GM12878 (cell line): ENCODE measurements at regions not wholly inside any gene's neighbourhood (a gene's known extent, or its start where the extent isn't known, plus 50 kb on each side); places are given as distances from the start of the nearest gene placed in this dataset.

Experiments
- ATAC-seq: fragments of 200-7000 bp; cut with Tn5 transposase; 3 replicates; pipeline ENCODE4 v1.9.1; 2020; ENCODE audit warnings: mild to moderate bottlenecking, moderate library complexity
- BruUV-seq: library from RNA; stranded (reverse); fragments of 400-500 nt; replicated peaks from 2 replicates; lab custom pipeline; 2021; lab: Mats Ljungman, UMichigan
- CTCF ChIA-PET: fragments of 300-600 bp; sonication (Branson Sonifier 250); formaldehyde crosslinking; extraction: SDS; loops from one replicate; lab custom pipeline; 2021; ENCODE audit warnings: inconsistent platforms; lab: Yijun Ruan, JAX
- POLR2A ChIA-PET: fragments of 350-600 bp; formaldehyde crosslinking; extraction: SDS; loops from one replicate; lab custom pipeline; 2021; ENCODE audit warnings: inconsistent platforms; lab: Charles Lee
- RAD21 ChIA-PET: fragments of 300-600 bp; sonication (Branson Sonifier 250); formaldehyde crosslinking; loops from one replicate; lab custom pipeline; 2023; ENCODE audit warnings: antibody characterized with exemption; ENCODE audit not compliant: unreplicated experiment; lab: Charles Lee
- SMC1A ChIA-PET: fragments of 300-600 bp; sonication (Branson Sonifier 250); formaldehyde crosslinking; loops from one replicate; lab custom pipeline; 2023; ENCODE audit not compliant: unreplicated experiment, uncharacterized antibody; lab: Charles Lee
- DNase-seq: peaks from one replicate; pipeline ENCODE4 v3.0.0-alpha.2; 2011; ENCODE audit warnings: low read depth, low spot score
- FAIRE-seq: peaks from 3 replicates; lab custom pipeline; 2011; peaks lifted over from hg19 to GRCh38; lab: Jason Lieb, UNC
- H2AFZ ChIP-seq: 2 replicates; pipeline ENCODE4 v1.6.0; 2011; ENCODE audit warnings: low read depth, low read length, control low read depth; ENCODE audit not compliant: control insufficient read depth
- H3K27ac ChIP-seq: 2 replicates; pipeline ENCODE4 v1.5.1; 2011; ENCODE audit warnings: control low read depth; ENCODE audit not compliant: control insufficient read depth, insufficient read depth
- H3K27me3 ChIP-seq, 2 experiments: replicated peaks in 1 of 2; 2 replicates each; pipeline versions ENCODE4 v1.6.0 to v1.6.1; 2011; ENCODE audit warnings: low read length in 1 of 2; ENCODE audit not compliant: control insufficient read depth in 2 of 2, insufficient read depth in 2 of 2
- H3K36me3 ChIP-seq, 2 experiments: 2 replicates each; pipeline ENCODE4 v1.5.1; 2011; ENCODE audit warnings: low read length in 1 of 2; ENCODE audit not compliant: control insufficient read depth in 2 of 2, insufficient read depth in 2 of 2
- H3K4me1 ChIP-seq: 2 replicates; pipeline ENCODE4 v1.6.1; 2011; ENCODE audit warnings: mild to moderate bottlenecking, low read length, moderate library complexity, mixed read lengths; ENCODE audit not compliant: control insufficient read depth, insufficient read depth
- H3K4me2 ChIP-seq: 2 replicates; pipeline ENCODE4 v1.6.0; 2011; ENCODE audit warnings: control low read depth; ENCODE audit not compliant: control insufficient read depth, insufficient read depth
- H3K4me3 ChIP-seq: fragments of 200-600 bp; sonication (generic); 2 replicates; pipeline ENCODE4 v1.5.1; 2016
- H3K79me2 ChIP-seq: 2 replicates; pipeline ENCODE4 v1.6.0; 2011; ENCODE audit warnings: low read length; ENCODE audit not compliant: control insufficient read depth, insufficient read depth
- H3K9ac ChIP-seq: 2 replicates; pipeline ENCODE4 v1.8.0; 2011; ENCODE audit warnings: low read length, control low read depth, mixed read lengths; ENCODE audit not compliant: control insufficient read depth, insufficient read depth
- H3K9me3 ChIP-seq: replicated peaks from 3 replicates; pipeline ENCODE4 v1.5.1; 2011; ENCODE audit warnings: mild to moderate bottlenecking, low read length; ENCODE audit not compliant: control insufficient read depth, insufficient read depth
- H4K20me1 ChIP-seq: 2 replicates; pipeline ENCODE4 v1.6.0; 2011; ENCODE audit not compliant: control insufficient read depth, insufficient read depth
- BCL3 ChIP-seq: IDR thresholded peaks from 2 replicates; pipeline ENCODE4 v1.6.1; 2011; ENCODE audit warnings: borderline replicate concordance, low read depth, mild to moderate bottlenecking, moderate library complexity, low read length; ENCODE audit not compliant: insufficient read depth, poor library complexity, severe bottlenecking
- BRCA1 ChIP-seq: IDR thresholded peaks from 2 replicates; pipeline ENCODE4 v1.6.1; 2011; ENCODE audit warnings: low read depth, low read length, improper control_type of control experiment
- ESRRA ChIP-seq: IDR thresholded peaks from 2 replicates; pipeline ENCODE4 v1.6.1; 2012; ENCODE audit warnings: mild to moderate bottlenecking, low read length, improper control_type of control experiment
- IKZF2 ChIP-seq, 2 experiments: fragments of 450-650 bp; IDR thresholded peaks; 2 replicates each; pipeline ENCODE4 v1.6.1; 2017; ENCODE audit warnings: mild to moderate bottlenecking in 2 of 2, moderate library complexity in 2 of 2
- MTA3 ChIP-seq: IDR thresholded peaks from 2 replicates; pipeline ENCODE4 v1.6.1; 2012; ENCODE audit warnings: low read length, inconsistent platforms, borderline replicate concordance
- NBN ChIP-seq: fragments of 450-650 bp; IDR thresholded peaks from 2 replicates; pipeline ENCODE4 v1.6.1; 2016
- PBX3 ChIP-seq: IDR thresholded peaks from 2 replicates; pipeline ENCODE4 v1.6.1; 2011; ENCODE audit warnings: mild to moderate bottlenecking, low read depth, low read length, moderate library complexity; ENCODE audit not compliant: insufficient replicate concordance
- POLR2A ChIP-seq: IDR thresholded peaks from 2 replicates; pipeline ENCODE4 v1.6.1; 2011; ENCODE audit warnings: low read depth, mild to moderate bottlenecking, low read length
- REST ChIP-seq: IDR thresholded peaks from 2 replicates; pipeline ENCODE4 v1.6.1; 2012; ENCODE audit warnings: mild to moderate bottlenecking, low read depth, low read length
- RFX5 ChIP-seq: IDR thresholded peaks from 2 replicates; pipeline ENCODE4 v1.6.1; 2011; ENCODE audit warnings: low read depth, low read length, improper control_type of control experiment
- RUNX3 ChIP-seq: IDR thresholded peaks from 2 replicates; pipeline ENCODE4 v1.6.1; 2012; ENCODE audit warnings: low read length, inconsistent platforms
- SMC3 ChIP-seq: IDR thresholded peaks from 2 replicates; pipeline ENCODE4 v1.6.1; 2011; ENCODE audit warnings: low read length, improper control_type of control experiment, borderline replicate concordance
- STAT3 ChIP-seq: IDR thresholded peaks from 2 replicates; pipeline ENCODE4 v1.6.1; 2011; ENCODE audit warnings: low read depth, low read length, improper control_type of control experiment
- in situ Hi-C: fragments of 300-500 bp; cut with MboI; formaldehyde crosslinking; loops from 9 replicates; pipeline ENCODE4 v1.14.3; 2018; ENCODE audit warnings: mixed read lengths
- intact Hi-C: fragments of 100-400 bp; cut with micrococcal nuclease; formaldehyde crosslinking; loops from one replicate; pipeline ENCODE4 v1.14.2; 2022; ENCODE audit not compliant: unreplicated experiment

- no peak overlapping the region for H3K4me3 ChIP-seq
- ChIA-PET RAD21 (no interaction called here), POLR2A (no interaction called here), SMC1A (interaction anchor here (1.5 kb wide), 1 partner anchor 38 kb away, joined by 5 read pairs; no protein-coding TSS in a partner anchor), CTCF (interaction anchor here (1.1 to 3.1 kb wide), 3 partner anchors 22 to 795 kb away, joined by 3 to 8 read pairs (median 7); no protein-coding TSS in a partner anchor)
- intact Hi-C loops (no loop called here), in situ Hi-C loops (no loop called here)
- no peak overlapping the region for H3K27ac ChIP-seq
- ATAC-seq (no peak), FAIRE-seq (no peak), DNase-seq (no peak)
- H3K4me2 ChIP-seq: no peak overlapping the region
- H2AFZ ChIP-seq: no peak overlapping the region
- no peaks in the 10 kb centered on the region for H3K27me3 ChIP-seq
- H4K20me1 ChIP-seq: no peaks in the 10 kb centered on the region
- no peaks in the 10 kb centered on the region for H3K9me3 ChIP-seq
- no peak overlapping the region for H3K9ac ChIP-seq
- no peaks in the 10 kb centered on the region for H3K36me3 ChIP-seq
- no TSS peak for BruUV-seq
- TF ChIP-seq POLR2A (no peak), MTA3 (no peak), IKZF2 (IDR thresholded peaks at IDR 0.05) (no peak), SMC3 (no peak), REST (no peak), RUNX3 (no peak), BRCA1 (no peak), PBX3 (no peak), NBN (no peak), ESRRA (no peak), STAT3 (no peak), BCL3 (no peak), RFX5 (no peak)
- no peaks in the 10 kb centered on the region for H3K4me1 ChIP-seq
- H3K79me2 ChIP-seq: no peaks in the 10 kb centered on the region
Measured at GRCh38 chr4:156173486-156173885, 219.8 kb upstream of the CTSO start.
